NCI-H82 (cell line): ENCODE measurements at regions not wholly inside any gene's neighbourhood (a gene's known extent, or its start where the extent isn't known, plus 50 kb on each side); places are given as distances from the start of the nearest gene placed in this dataset.
A peak's percentile ranks its signal among the peaks of the same experiment; 100 is the strongest.

ENCODE experiments used
- DNase-seq: peaks from one replicate; lab custom pipeline; 2025; lab: John Stamatoyannopoulos, UW

- no peak for DNase-seq
Measured at GRCh38 chr9:38313421-38313820, 79.1 kb upstream of the ALDH1B1 start.

GRCh38 chr9:38312406-38312805 lies 80.1 kb upstream of the ALDH1B1 start:
- no peak for DNase-seq

GRCh38 chr9:38311382-38312270 lies 80.9 kb upstream of the ALDH1B1 start:
- DNase-seq: peak; percentile 4

- DNase-seq: no peak
Measured at GRCh38 chr9:38309324-38310195, 82.9 kb upstream of the ALDH1B1 start.

- no peak for DNase-seq
Measured at GRCh38 chr9:38308136-38308535, 84.4 kb upstream of the ALDH1B1 start.

- no peak for DNase-seq
Measured at GRCh38 chr9:38306899-38307298, 85.6 kb upstream of the ALDH1B1 start.

GRCh38 chr9:38305582-38305981 lies 86.9 kb upstream of the ALDH1B1 start:
- DNase-seq: no peak

GRCh38 chr9:38301376-38302106 lies 91.0 kb upstream of the ALDH1B1 start:
- no peak for DNase-seq

GRCh38 chr9:38299856-38300255 lies 92.6 kb upstream of the ALDH1B1 start:
- no peak for DNase-seq

- DNase-seq: no peak
Measured at GRCh38 chr9:38298904-38299303, 93.6 kb upstream of the ALDH1B1 start.

- peak; percentile 51 for DNase-seq
Measured at GRCh38 chr9:38298503-38298902, 94.0 kb upstream of the ALDH1B1 start.

GRCh38 chr9:38296807-38297206 lies 95.7 kb upstream of the ALDH1B1 start:
- DNase-seq: no peak

- DNase-seq: no peak
Measured at GRCh38 chr9:38295764-38296163, 96.7 kb upstream of the ALDH1B1 start.

- DNase-seq: no peak
Measured at GRCh38 chr9:38294220-38294960, 98.1 kb upstream of the ALDH1B1 start.

- DNase-seq: no peak
Measured at GRCh38 chr9:38293022-38293421, 99.5 kb upstream of the ALDH1B1 start.

GRCh38 chr9:38292480-38292879 lies 100.0 kb upstream of the ALDH1B1 start:
- no peak for DNase-seq

- DNase-seq: no peak
Measured at GRCh38 chr9:38289866-38290245, 102.6 kb upstream of the ALDH1B1 start.

GRCh38 chr9:38289236-38289865 lies 103.2 kb upstream of the ALDH1B1 start:
- DNase-seq: no peak

- no peak for DNase-seq
Measured at GRCh38 chr9:38288502-38288901, 104.0 kb upstream of the ALDH1B1 start.

GRCh38 chr9:38287420-38287985 lies 105.0 kb upstream of the ALDH1B1 start:
- no peak for DNase-seq

- no peak for DNase-seq
Measured at GRCh38 chr9:38286766-38287165, 105.7 kb upstream of the ALDH1B1 start.
